HG02938 (cell line): ENCODE measurements at regions not wholly inside any gene's neighbourhood (a gene's known extent, or its start where the extent isn't known, plus 50 kb on each side); places are given as distances from the start of the nearest gene placed in this dataset.

ENCODE experiments used
- ATAC-seq: cut with Tn5 transposase; IDR thresholded peaks from one replicate; pipeline ENCODE4 v1.9.1; 2021; ENCODE audit warnings: mild to moderate bottlenecking, moderate library complexity; ENCODE audit not compliant: unreplicated experiment

DNA sequence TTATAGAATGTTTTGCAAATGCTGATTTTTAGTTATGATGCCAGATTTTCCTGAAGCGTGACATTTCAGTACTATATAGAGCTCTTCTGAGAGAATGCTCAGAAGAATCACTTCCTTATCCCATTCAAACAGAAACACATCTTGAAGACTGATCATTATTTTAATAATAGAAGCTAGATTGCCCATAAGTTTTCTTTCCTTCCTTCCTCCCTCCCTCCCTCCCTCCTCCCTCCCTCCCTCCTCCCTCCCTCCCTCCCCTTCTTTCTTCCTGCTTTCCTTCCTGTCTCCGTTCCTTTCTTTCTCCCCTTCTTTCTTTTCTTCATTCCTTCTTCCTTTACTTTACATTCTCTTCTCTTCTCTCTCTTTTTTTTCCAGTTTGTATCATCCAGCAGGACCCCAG lies 767.4 kb downstream of the IRX1 start:
- no peak for ATAC-seq

DNA sequence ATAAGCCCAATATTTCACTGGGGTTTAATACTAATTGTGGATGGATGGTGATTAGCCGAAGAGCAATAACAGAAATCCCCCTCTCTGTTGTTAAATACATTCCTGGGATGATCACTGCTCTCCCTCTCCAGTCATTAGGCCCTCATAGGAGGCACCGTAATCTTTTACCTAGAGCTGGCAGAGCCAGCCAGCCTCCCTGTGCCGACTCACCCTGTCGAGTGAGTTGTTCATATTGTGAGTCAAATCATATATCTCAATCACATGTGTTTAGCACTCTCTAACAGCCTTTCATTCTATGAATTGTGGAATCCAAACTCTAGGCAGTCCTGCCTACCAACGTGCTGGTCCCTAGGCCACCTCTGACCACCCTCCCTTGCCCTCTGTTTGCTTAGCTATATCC lies 771.0 kb downstream of the IRX1 start:
- no peak for ATAC-seq

- no peak for ATAC-seq
Observed at GRCh38 chr5:4370218-4370617, 769.9 kb upstream of the ADAMTS16 start.

GRCh38 chr5:4372481-4372880 lies 767.6 kb upstream of the ADAMTS16 start:
- ATAC-seq = no peak

- no peak for ATAC-seq
Observed at GRCh38 chr5:4373051-4373820, 766.9 kb upstream of the ADAMTS16 start.

DNA sequence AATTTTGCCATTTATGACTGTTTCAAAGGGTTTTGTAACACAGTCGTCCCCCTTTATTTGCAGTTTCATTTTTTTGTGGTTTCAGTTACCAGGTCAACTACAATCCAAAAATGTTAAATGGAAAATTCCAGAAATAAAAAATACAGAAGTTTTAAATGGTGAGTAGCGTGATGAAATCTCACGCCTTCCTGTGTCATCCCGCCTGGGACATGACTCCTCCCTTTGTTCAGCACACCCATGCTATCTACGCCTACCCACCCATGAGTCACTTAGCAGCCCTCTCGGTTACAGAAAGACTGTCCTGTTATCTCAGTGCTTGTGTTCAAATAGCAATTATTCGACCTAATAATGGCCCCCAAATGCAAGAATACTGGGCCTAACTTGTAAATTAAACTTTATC lies 765.3 kb upstream of the ADAMTS16 start:
- no peak for ATAC-seq

DNA sequence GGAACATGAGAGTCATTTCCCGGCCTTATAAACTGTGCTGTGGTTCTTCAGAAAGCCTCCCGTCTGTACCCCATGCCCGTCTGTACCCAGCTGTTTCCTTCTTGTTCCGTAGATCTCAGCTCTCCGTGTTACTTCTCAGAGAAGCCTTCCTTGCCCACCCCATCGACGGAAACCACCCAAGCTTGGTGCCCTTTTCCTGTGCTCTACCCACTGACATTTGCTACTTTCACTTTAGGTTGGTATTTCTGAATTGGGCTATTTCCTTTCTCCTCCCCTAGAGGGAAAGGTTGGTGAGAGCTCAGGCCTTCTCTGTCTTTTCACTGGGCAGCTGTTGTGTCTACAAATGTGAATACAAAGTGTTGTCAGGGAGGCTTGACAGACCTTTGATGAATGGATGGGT lies 764.5 kb upstream of the ADAMTS16 start:
- ATAC-seq = no peak

GRCh38 chr5:4383102-4383501 lies 757.0 kb upstream of the ADAMTS16 start:
- ATAC-seq = no peak

- no peak for ATAC-seq
Observed at GRCh38 chr5:4383518-4384198, 756.5 kb upstream of the ADAMTS16 start.

- ATAC-seq = no peak
Observed at GRCh38 chr5:4384649-4385048, 755.5 kb upstream of the ADAMTS16 start.

- no peak for ATAC-seq
Observed at GRCh38 chr5:4386152-4386551, 754.0 kb upstream of the ADAMTS16 start.

- no peak for ATAC-seq
Observed at GRCh38 chr5:4387290-4387689, 752.8 kb upstream of the ADAMTS16 start.

- no peak for ATAC-seq
Observed at GRCh38 chr5:4395752-4396151, 744.4 kb upstream of the ADAMTS16 start.

DNA sequence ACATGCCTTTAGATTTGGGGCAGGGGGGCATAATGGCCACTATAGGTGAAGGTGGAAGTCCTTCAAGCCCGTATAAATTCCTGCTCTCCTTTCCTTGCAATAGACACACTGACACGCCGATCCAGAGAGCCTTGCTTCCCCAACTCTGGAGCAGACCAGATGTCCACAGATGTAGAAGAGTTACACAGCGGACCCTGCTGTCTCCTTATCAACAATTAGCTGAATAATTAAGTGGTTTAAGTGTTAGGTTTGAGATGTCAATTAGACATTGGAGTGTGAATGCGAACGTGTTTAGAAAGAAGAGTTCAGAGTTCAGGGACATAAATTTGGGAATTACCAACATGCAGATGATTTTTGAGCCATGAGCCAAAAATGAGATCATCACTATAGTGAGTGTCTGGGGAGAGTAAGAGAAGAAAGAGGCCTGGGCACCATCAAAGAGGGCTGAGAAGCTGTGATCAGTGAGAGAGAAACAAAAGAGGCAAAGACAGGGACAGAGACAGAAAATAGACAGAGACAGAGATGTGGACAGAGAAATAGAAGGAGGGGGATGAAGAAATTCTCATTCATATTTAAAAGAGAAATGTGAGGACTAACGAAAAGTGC lies 734.4 kb upstream of the ADAMTS16 start:
- no peak for ATAC-seq

DNA sequence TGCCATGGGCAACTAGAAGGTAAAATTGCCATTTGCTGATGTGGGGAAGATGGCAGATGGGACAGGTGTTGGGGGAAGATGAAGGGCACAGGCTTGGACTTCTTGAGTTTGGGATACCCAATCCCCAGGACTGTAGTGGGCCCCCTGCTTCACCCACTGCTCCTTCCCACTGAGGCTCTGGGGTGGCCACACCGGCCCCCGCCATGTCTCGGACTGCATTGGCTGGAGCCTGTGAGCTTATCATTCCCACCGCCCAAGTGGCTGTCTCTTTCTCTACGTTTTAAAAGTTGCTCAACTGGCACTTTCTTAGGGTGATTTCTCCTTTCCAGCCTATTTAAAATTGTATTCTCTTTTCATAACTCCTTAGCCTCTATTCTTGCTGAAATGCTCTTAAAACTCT lies 730.0 kb upstream of the ADAMTS16 start:
- no peak for ATAC-seq

GRCh38 chr5:4411664-4412063 lies 728.5 kb upstream of the ADAMTS16 start:
- ATAC-seq = no peak

- ATAC-seq = no peak
Observed at GRCh38 chr5:4413996-4414395, 726.1 kb upstream of the ADAMTS16 start.

- no peak for ATAC-seq
Observed at GRCh38 chr5:4418084-4418483, 722.0 kb upstream of the ADAMTS16 start.

- no peak for ATAC-seq
Observed at GRCh38 chr5:4419281-4419680, 720.8 kb upstream of the ADAMTS16 start.

DNA sequence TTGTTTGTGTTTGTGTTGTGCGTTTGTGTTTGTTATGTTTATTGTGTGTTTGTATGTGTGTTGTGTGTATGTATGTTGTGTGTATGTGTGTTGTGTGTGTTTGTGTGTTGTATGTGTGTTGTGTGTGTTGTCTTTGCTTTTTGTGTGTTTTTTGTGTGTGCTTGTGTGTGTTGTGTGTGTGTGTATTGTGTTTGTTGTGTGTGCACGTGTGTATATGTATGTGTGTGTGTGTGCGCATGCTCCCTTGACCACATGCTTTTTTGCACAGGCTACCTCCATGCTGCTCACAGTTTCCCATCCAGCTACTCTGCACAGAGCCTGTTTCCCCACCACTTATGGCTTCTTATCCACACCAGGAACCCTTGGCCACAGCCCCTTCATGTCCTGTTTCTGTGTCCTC lies 720.0 kb upstream of the ADAMTS16 start:
- ATAC-seq = no peak

GRCh38 chr5:4420681-4421080 lies 719.4 kb upstream of the ADAMTS16 start:
- ATAC-seq = no peak

DNA sequence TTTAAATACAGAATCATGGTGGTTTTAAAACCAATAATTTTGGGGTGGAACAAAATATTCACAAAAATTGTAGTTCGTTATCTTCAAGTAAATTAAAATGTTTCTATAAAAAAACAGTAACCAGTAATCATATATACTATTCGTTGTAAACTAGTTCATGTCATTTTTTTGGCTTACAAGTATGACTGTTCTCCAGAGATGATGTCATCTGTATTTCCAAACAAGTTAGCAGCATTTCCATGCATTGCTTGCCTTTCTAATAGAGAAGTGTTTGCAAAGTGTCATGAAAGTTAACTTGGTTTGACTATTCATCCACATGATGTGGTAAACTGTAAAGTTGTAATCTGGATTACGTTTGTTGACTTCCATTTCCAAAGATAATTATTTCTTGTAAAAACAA lies 717.9 kb upstream of the ADAMTS16 start:
- ATAC-seq = no peak
